GM23338 (cell line): ENCODE measurements at regions not wholly inside any gene's neighbourhood (a gene's known extent, or its start where the extent isn't known, plus 50 kb on each side); places are given as distances from the start of the nearest gene placed in this dataset.

ENCODE experiments used
- ATAC-seq: fragments of 200-7000 bp; cut with Tn5 transposase; 3 replicates; pipeline ENCODE4 v1.9.1; 2020
- DNase-seq: peaks from one replicate; pipeline ENCODE4 v3.0.0-alpha.2; 2015; ENCODE audit warnings: low spot score
- H2AFZ ChIP-seq: fragments of 200-600 bp; sonication (generic); 2 replicates; pipeline ENCODE4 v1.8.0; 2016; ENCODE audit warnings: antibody characterized with exemption, mild to moderate bottlenecking, moderate library complexity
- H3F3A ChIP-seq: fragments of 200-600 bp; sonication (generic); replicated peaks from 2 replicates; pipeline ENCODE4 v1.8.0; 2017; ENCODE audit warnings: antibody characterized with exemption, mixed run types, low read depth
- H3K27ac ChIP-seq: fragments of 200-600 bp; sonication (generic); 2 replicates; pipeline ENCODE4 v1.6.1; 2016; ENCODE audit warnings: low read depth
- H3K27me3 ChIP-seq: fragments of 200-600 bp; sonication (generic); 2 replicates; pipeline ENCODE4 v1.8.0; 2016; ENCODE audit warnings: mild to moderate bottlenecking, mixed run types, moderate library complexity; ENCODE audit not compliant: insufficient read depth
- H3K36me3 ChIP-seq: fragments of 200-600 bp; sonication (generic); 2 replicates; pipeline ENCODE4 v1.8.0; 2016; ENCODE audit warnings: mild to moderate bottlenecking; ENCODE audit not compliant: insufficient read depth
- H3K4me1 ChIP-seq: fragments of 200-600 bp; sonication (generic); 2 replicates; pipeline ENCODE4 v1.8.0; 2016; ENCODE audit warnings: mild to moderate bottlenecking, moderate library complexity; ENCODE audit not compliant: insufficient read depth
- H3K4me2 ChIP-seq: fragments of 200-600 bp; sonication (generic); 2 replicates; pipeline ENCODE4 v1.7.1; 2017; ENCODE audit warnings: mixed run types
- H3K4me3 ChIP-seq: fragments of 200-600 bp; sonication (generic); 2 replicates; pipeline ENCODE4 v1.6.1; 2016; ENCODE audit warnings: mixed run types
- H3K79me2 ChIP-seq: fragments of 200-600 bp; sonication (generic); replicated peaks from 2 replicates; pipeline ENCODE4 v1.8.0; 2017; ENCODE audit warnings: mild to moderate bottlenecking; ENCODE audit not compliant: insufficient read depth
- H3K9me2 ChIP-seq: fragments of 200-600 bp; sonication (generic); 2 replicates; pipeline ENCODE4 v1.8.0; 2017; ENCODE audit not compliant: insufficient read depth
- H4K20me1 ChIP-seq: fragments of 200-600 bp; sonication (generic); replicated peaks from 2 replicates; pipeline ENCODE4 v1.8.0; 2017; ENCODE audit warnings: mild to moderate bottlenecking; ENCODE audit not compliant: insufficient read depth
- H3K27ac Mint-ChIP-seq: 2 replicates; pipeline ENCODE4 v1.8.0; 2020; ENCODE audit warnings: inconsistent platforms, mild to moderate bottlenecking, moderate library complexity, mixed read lengths
- H3K27me3 Mint-ChIP-seq: 3 replicates; pipeline ENCODE4 v1.8.0; 2022; ENCODE audit warnings: low read depth, mild to moderate bottlenecking, moderate library complexity, mixed read lengths, inconsistent platforms; ENCODE audit not compliant: insufficient read depth, poor library complexity
- H3K36me3 Mint-ChIP-seq: 3 replicates; pipeline ENCODE4 v1.8.0; 2021; ENCODE audit warnings: low read depth, mild to moderate bottlenecking, inconsistent platforms, moderate library complexity, mixed read lengths
- H3K4me1 Mint-ChIP-seq: 3 replicates; pipeline ENCODE4 v1.8.0; 2020; ENCODE audit warnings: mild to moderate bottlenecking, inconsistent platforms, mixed read lengths
- H3K4me3 Mint-ChIP-seq: 3 replicates; pipeline ENCODE4 v1.8.0; 2021; ENCODE audit warnings: moderate library complexity, mild to moderate bottlenecking, inconsistent platforms, mixed read lengths
- H3K9me3 Mint-ChIP-seq: 3 replicates; pipeline ENCODE4 v1.8.0; 2020; ENCODE audit warnings: moderate library complexity, mild to moderate bottlenecking, inconsistent platforms, mixed read lengths
- CREB1 ChIP-seq: fragments of 250-450 bp; sonication (Bioruptor Pico); IDR thresholded peaks from 2 replicates; pipeline ENCODE4 v1.5.0; 2020; ENCODE audit warnings: low read depth, mild to moderate bottlenecking, moderate library complexity
- CTCF ChIP-seq, 2 experiments: fragments of 200-600 bp in 1 of 2; sonication (generic) in 1 of 2; conservative IDR thresholded peaks; 2 replicates each; pipeline versions ENCODE4 v1.5.1 to v1.6.1; 2016 to 2017; ENCODE audit warnings: antibody characterized with exemption in 2 of 2, low read depth in 2 of 2, mild to moderate bottlenecking in 2 of 2, moderate library complexity in 1 of 2
- ETS1 ChIP-seq: IDR thresholded peaks from 2 replicates; pipeline ENCODE4 v1.6.1; 2016; ENCODE audit warnings: antibody characterized with exemption
- EZH2 ChIP-seq: fragments of 200-600 bp; sonication (generic); IDR thresholded peaks from one replicate; pipeline ENCODE4 v1.8.0; 2017; ENCODE audit warnings: antibody characterized with exemption, mild to moderate bottlenecking, low read depth; ENCODE audit not compliant: unreplicated experiment
- EZH2phosphoT487 ChIP-seq: fragments of 200-600 bp; sonication (generic); IDR thresholded peaks from one replicate; pipeline ENCODE4 v1.8.1; 2018; ENCODE audit warnings: antibody characterized with exemption; ENCODE audit not compliant: unreplicated experiment
- JUNB ChIP-seq: IDR thresholded peaks from one replicate; pipeline ENCODE4 v1.6.1; 2016; ENCODE audit warnings: antibody characterized with exemption; ENCODE audit not compliant: unreplicated experiment
- NANOG ChIP-seq: IDR thresholded peaks from 2 replicates; pipeline ENCODE4 v1.6.1; 2016; ENCODE audit warnings: antibody characterized with exemption, borderline replicate concordance
- POLR2AphosphoS5 ChIP-seq: IDR thresholded peaks from 2 replicates; pipeline ENCODE4 v1.6.1; 2016; ENCODE audit warnings: antibody characterized with exemption, low read depth
- REST ChIP-seq: IDR thresholded peaks from one replicate; pipeline ENCODE4 v1.6.1; 2018; ENCODE audit warnings: antibody characterized with exemption; ENCODE audit not compliant: unreplicated experiment
- STAT1 ChIP-seq: IDR thresholded peaks from one replicate; pipeline ENCODE4 v1.6.1; 2016; ENCODE audit warnings: antibody characterized with exemption; ENCODE audit not compliant: unreplicated experiment
- ZNF114 ChIP-seq: fragments of 250-450 bp; sonication (Bioruptor Pico); IDR thresholded peaks from 2 replicates; pipeline ENCODE4 v1.5.0; 2020; ENCODE audit warnings: mild to moderate bottlenecking, moderate library complexity
- ZNF331 ChIP-seq: fragments of 250-450 bp; sonication (Bioruptor Pico); IDR thresholded peaks from 2 replicates; pipeline ENCODE4 v1.5.0; 2020; ENCODE audit warnings: low read depth, mild to moderate bottlenecking, moderate library complexity
- ZNF462 ChIP-seq: fragments of 250-450 bp; sonication (Bioruptor Pico); IDR thresholded peaks from 2 replicates; pipeline ENCODE4 v1.5.0; 2020; ENCODE audit warnings: mild to moderate bottlenecking, moderate library complexity

- Histone ChIP-seq H3K79me2 (no peaks in the 10 kb centered on the region), H3K36me3 (0 out of 2 replicates have a peak, but pooled peaks cover 4% of the 10 kb centered on the region), H3K4me2 (no peak overlapping the region), H3K4me1 (peaks cover 12% of the 10 kb centered on the region; the same call in 1 of the 2 replicates), H3F3A (no peaks in the 10 kb centered on the region), H3K27me3 (no peaks in the 10 kb centered on the region), H3K9me2 (peaks cover 10% of the 10 kb centered on the region), H4K20me1 (no peaks in the 10 kb centered on the region), H3K27ac (no peak overlapping the region), H2AFZ (peak overlapping the region; percentile 91; the same call in 1 of the 2 replicates), H3K4me3 (no peak overlapping the region)
- TF ChIP-seq EZH2, result no peak
- TF ChIP-seq CREB1 (CRISPR knock-in tag), result no peak
- no peak for TF ChIP-seq STAT1
- no peak for TF ChIP-seq ZNF114 (CRISPR knock-in tag)
- no peak for TF ChIP-seq CTCF (conservative IDR thresholded peaks at IDR 0.05; ENCODE audit: low read depth in 2 of 2)
- no peak for TF ChIP-seq POLR2AphosphoS5
- no peak for TF ChIP-seq ZNF331
- TF ChIP-seq EZH2phosphoT487, result no peak
- no peak for TF ChIP-seq ZNF462 (CRISPR knock-in tag)
- TF ChIP-seq ETS1, result no peak
- TF ChIP-seq NANOG, result no peak
- no peak for TF ChIP-seq JUNB
- no peak for TF ChIP-seq REST
- Mint-ChIP-seq H3K4me1 (peaks cover 21% of the 10 kb centered on the region), H3K27me3 (no peaks in the 10 kb centered on the region), H3K36me3 (no peaks in the 10 kb centered on the region; the same call in 2 of the 3 replicates), H3K27ac (no peak overlapping the region; the same call in 1 of the 2 replicates), H3K9me3 (peaks cover 1% of the 10 kb centered on the region; the same call in 1 of the 3 replicates), H3K4me3 (no peak overlapping the region)
- DNase-seq (no peak), ATAC-seq (no peak)
These were observed 312.8 kb upstream of the PKDCC start for GRCh38 chr2:41735006-41735405.
